Skeletal muscle tissue (tissue), 3 donors: ENCODE measurements at regions not wholly inside any gene's neighbourhood (a gene's known extent, or its start where the extent isn't known, plus 50 kb on each side); places are given as distances from the start of the nearest gene placed in this dataset.
A peak's percentile ranks its signal among the peaks of the same experiment; 100 is the strongest.
"Not testable (repeated sequence)": the region's sequence is repeated elsewhere in the genome, so short reads cannot be mapped to it uniquely, and the experiment has no call there.

Experiments
- H3K27ac ChIP-seq: one replicate; pipeline ENCODE4 v1.7.0; 2013; ENCODE audit warnings: mild to moderate bottlenecking, low read depth, low read length, inconsistent platforms
- H3K27me3 ChIP-seq, 3 donors: one replicate each; pipeline ENCODE4 v1.7.0; 2013; ENCODE audit warnings: low read length in 3 of 3; ENCODE audit not compliant: control insufficient read depth in 3 of 3, insufficient read depth in 3 of 3
- H3K36me3 ChIP-seq, 3 donors: one replicate each; pipeline ENCODE4 v1.7.0; 2013; ENCODE audit warnings: low read length in 3 of 3; ENCODE audit not compliant: control insufficient read depth in 3 of 3, insufficient read depth in 3 of 3
- H3K4me1 ChIP-seq, 3 donors: one replicate each; pipeline ENCODE4 v1.7.0; 2013; ENCODE audit warnings: low read length in 3 of 3, mild to moderate bottlenecking in 3 of 3; ENCODE audit not compliant: control insufficient read depth in 3 of 3, insufficient read depth in 3 of 3
- H3K4me3 ChIP-seq, 3 donors: one replicate each; pipeline ENCODE4 v1.7.0; 2013; ENCODE audit warnings: low read length in 3 of 3
- H3K9ac ChIP-seq, 3 donors: one replicate each; pipeline ENCODE4 v1.7.0; 2013; ENCODE audit warnings: low read length in 3 of 3, mild to moderate bottlenecking in 3 of 3, moderate library complexity in 2 of 3, low read depth in 1 of 3
- H3K9me3 ChIP-seq, 3 donors: one replicate each; pipeline ENCODE4 v1.7.0; 2013; ENCODE audit warnings: low read length in 3 of 3; ENCODE audit not compliant: control insufficient read depth in 3 of 3
- donor health status: Osteomylitis.

GRCh38 chr10:44280226-44281014, 104.5 kb downstream of the CXCL12 start:
- H3K9me3 ChIP-seq: no peaks in the 10 kb centered on the region
- no peak overlapping the region for H3K4me3 ChIP-seq
- H3K27me3 ChIP-seq: no peaks in the 10 kb centered on the region
- H3K27ac ChIP-seq: no peak overlapping the region
- H3K9ac ChIP-seq: no peak overlapping the region
- no peaks in the 10 kb centered on the region for H3K36me3 ChIP-seq
- H3K4me1 ChIP-seq: peaks cover 0 to 13% (median 0%) of the 10 kb centered on the region in 3 donors

DNA sequence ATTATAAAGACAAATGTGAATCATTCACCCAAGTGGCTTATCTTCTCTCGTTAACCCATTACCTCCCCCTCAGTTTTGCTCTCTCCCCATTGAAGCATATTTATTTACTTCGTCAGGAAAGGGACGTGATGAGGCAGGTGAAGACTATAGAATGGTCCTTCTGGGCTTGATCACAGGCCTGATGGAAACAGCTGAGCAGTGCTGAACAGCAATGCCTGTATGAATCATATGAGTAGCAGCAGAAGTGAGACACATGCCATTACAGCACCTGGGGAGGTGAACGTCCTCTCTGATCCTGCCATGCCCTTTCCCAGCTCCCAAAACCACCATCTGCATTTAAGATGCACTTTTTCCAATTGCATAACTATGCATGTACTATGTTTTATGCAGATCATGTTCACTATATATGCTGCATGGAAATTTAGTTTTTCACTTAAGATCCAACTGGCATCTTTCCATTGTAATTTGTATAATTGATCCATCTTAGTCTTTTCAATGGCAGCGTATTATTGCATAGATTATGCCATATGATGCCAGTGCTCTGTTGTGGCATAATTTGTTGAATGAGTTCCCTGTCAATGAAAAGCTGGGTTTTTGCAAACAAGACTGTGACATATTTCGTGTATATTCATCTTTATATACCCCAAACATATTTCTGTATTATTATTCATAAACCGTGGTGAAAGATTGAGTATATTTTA, 105.3 kb downstream of the CXCL12 start:
- H3K9ac ChIP-seq: no peak overlapping the region
- no peaks in the 10 kb centered on the region for H3K27me3 ChIP-seq
- no peaks in the 10 kb centered on the region for H3K9me3 ChIP-seq
- H3K4me3 ChIP-seq: no peak overlapping the region
- no peak overlapping the region for H3K27ac ChIP-seq
- H3K36me3 ChIP-seq: no peaks in the 10 kb centered on the region
- H3K4me1 ChIP-seq: peaks cover 0 to 13% (median 0%) of the 10 kb centered on the region in 3 donors

GRCh38 chr10:44278837-44279324, 106.0 kb downstream of the CXCL12 start:
- Histone ChIP-seq H3K27ac (no peak overlapping the region), H3K4me1 (peaks cover 0 to 13% (median 0%) of the 10 kb centered on the region in 3 donors)

GRCh38 chr10:44268435-44268948, 116.4 kb downstream of the CXCL12 start:
- H3K9me3 ChIP-seq, H3K27me3 ChIP-seq, H3K4me1 ChIP-seq, H3K27ac ChIP-seq, H3K4me3 ChIP-seq, H3K9ac ChIP-seq, H3K36me3 ChIP-seq: not testable (repeated sequence)

More at GRCh38 chr10:44278837-44279324, 106.0 kb downstream of the CXCL12 start:
- Histone ChIP-seq H3K9me3 (no peaks in the 10 kb centered on the region), H3K9ac (no peak overlapping the region), H3K36me3 (no peaks in the 10 kb centered on the region), H3K27me3 (no peaks in the 10 kb centered on the region), H3K4me3 (no peak overlapping the region)

DNA sequence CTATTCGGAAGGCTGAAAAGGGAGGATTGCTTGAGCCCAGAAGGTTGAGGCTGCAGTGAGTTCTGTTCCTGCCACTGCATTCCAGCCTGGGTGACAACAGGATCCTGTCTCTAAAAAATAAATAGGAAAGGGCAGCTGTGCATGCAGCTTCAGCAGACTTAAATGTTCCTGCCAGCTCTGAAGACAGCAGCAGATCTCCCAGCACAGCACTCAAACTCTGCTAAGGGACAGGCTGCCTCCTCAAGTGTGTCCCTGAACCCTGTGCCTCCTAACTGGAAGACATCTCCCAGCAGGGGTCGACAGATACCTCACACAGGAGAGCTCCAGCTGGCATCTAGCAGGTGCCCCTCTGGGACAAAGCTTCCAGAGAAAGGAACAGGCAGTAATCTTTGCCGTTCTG, 117.9 kb downstream of the CXCL12 start:
- Histone ChIP-seq H3K27me3 (no peaks in the 10 kb centered on the region), H3K36me3 (no peaks in the 10 kb centered on the region)

GRCh38 chr10:44264244-44264643, 120.7 kb downstream of the CXCL12 start:
- H3K27ac ChIP-seq: peak overlapping the region; percentile 68
- H3K4me1 ChIP-seq: peaks cover 6 to 19% (median 15%) of the 10 kb centered on the region in 3 donors
- H3K9ac ChIP-seq: no peak overlapping the region
- peaks cover 0 to 3% (median 0%) of the 10 kb centered on the region in 3 donors for H3K9me3 ChIP-seq
- no peaks in the 10 kb centered on the region for H3K36me3 ChIP-seq
- H3K27me3 ChIP-seq: no peaks in the 10 kb centered on the region
- no peak overlapping the region for H3K4me3 ChIP-seq

More for the DNA sequence above, 117.9 kb downstream of the CXCL12 start:
- Histone ChIP-seq H3K4me3 (no peak overlapping the region), H3K4me1 (peaks cover under 1 to 15% (median 8%) of the 10 kb centered on the region in 3 donors), H3K9me3 (peaks cover 0 to 3% (median 0%) of the 10 kb centered on the region in 3 donors), H3K27ac (no peak overlapping the region), H3K9ac (no peak overlapping the region)

- Histone ChIP-seq H3K4me3 (no peak overlapping the region), H3K27me3 (no peaks in the 10 kb centered on the region), H3K9ac (no peak overlapping the region), H3K36me3 (no peaks in the 10 kb centered on the region), H3K9me3 (peaks cover 0 to 3% (median 0%) of the 10 kb centered on the region in 3 donors), H3K27ac (peak overlapping the region; percentile 68), H3K4me1 (peaks cover 6 to 19% (median 15%) of the 10 kb centered on the region in 3 donors)
These were observed 121.1 kb downstream of the CXCL12 start for GRCh38 chr10:44263771-44264170.

- Histone ChIP-seq H3K27ac (no peak overlapping the region), H3K4me1 (peaks cover 6 to 19% (median 15%) of the 10 kb centered on the region in 3 donors), H3K9ac (no peak overlapping the region), H3K9me3 (peaks cover 0 to 3% (median 0%) of the 10 kb centered on the region in 3 donors), H3K27me3 (no peaks in the 10 kb centered on the region), H3K36me3 (no peaks in the 10 kb centered on the region), H3K4me3 (no peak overlapping the region)
These were observed 122.2 kb downstream of the CXCL12 start for GRCh38 chr10:44262551-44263251.

GRCh38 chr10:44261710-44262455, 123.0 kb downstream of the CXCL12 start:
- peak overlapping the region; percentile 25 for H3K27ac ChIP-seq
- H3K9me3 ChIP-seq: peaks cover 0 to 2% (median 0%) of the 10 kb centered on the region in 3 donors
- peaks cover 6 to 19% (median 15%) of the 10 kb centered on the region in 3 donors for H3K4me1 ChIP-seq
- H3K4me3 ChIP-seq: no peak overlapping the region
- H3K27me3 ChIP-seq: no peaks in the 10 kb centered on the region
- H3K9ac ChIP-seq: no peak overlapping the region
- no peaks in the 10 kb centered on the region for H3K36me3 ChIP-seq
